GM12865 (cell line): ENCODE measurements at regions not wholly inside any gene's neighbourhood (a gene's known extent, or its start where the extent isn't known, plus 50 kb on each side); places are given as distances from the start of the nearest gene placed in this dataset.
"Not testable (repeated sequence)": the region's sequence is repeated elsewhere in the genome, so short reads cannot be mapped to it uniquely, and the experiment has no call there.

Experiments used
- DNase-seq: peaks from one replicate; pipeline ENCODE4 v3.0.0; 2010; ENCODE audit warnings: low read depth
- H3K4me3 ChIP-seq: 2 replicates; pipeline ENCODE4 v1.5.1; 2011; ENCODE audit warnings: mild to moderate bottlenecking, low read depth, low read length, control low read depth
- CTCF ChIP-seq: IDR thresholded peaks from 2 replicates; pipeline ENCODE4 v1.5.1; 2011; ENCODE audit warnings: low read length, control low read depth, low read depth, inconsistent platforms; ENCODE audit not compliant: insufficient read depth; ENCODE audit errors: missing control alignments

GRCh38 chr9:118686959-118687358 lies 682.3 kb downstream of the BRINP1 start:
- DNase-seq, result no peak
- H3K4me3 ChIP-seq, result no peak overlapping the region
- TF ChIP-seq CTCF, result no peak

GRCh38 chr9:118689280-118689679 lies 680.0 kb downstream of the BRINP1 start:
- TF ChIP-seq CTCF, result no peak
- H3K4me3 ChIP-seq, result no peak overlapping the region

GRCh38 chr9:118692613-118693012 lies 676.6 kb downstream of the BRINP1 start:
- no peak for TF ChIP-seq CTCF
- no peak overlapping the region for H3K4me3 ChIP-seq
- DNase-seq, result no peak

More at GRCh38 chr9:118689280-118689679, 680.0 kb downstream of the BRINP1 start:
- no peak for DNase-seq

- H3K4me3 ChIP-seq, result no peak overlapping the region
- TF ChIP-seq CTCF, result no peak
- no peak for DNase-seq
Observed at GRCh38 chr9:118693645-118694044, 675.6 kb downstream of the BRINP1 start.

GRCh38 chr9:118695249-118695648 lies 674.0 kb downstream of the BRINP1 start:
- not testable (repeated sequence) for H3K4me3 ChIP-seq

GRCh38 chr9:118701985-118702384 lies 667.2 kb downstream of the BRINP1 start:
- DNase-seq, result no peak
- TF ChIP-seq CTCF, result no peak
- no peak overlapping the region for H3K4me3 ChIP-seq

More at GRCh38 chr9:118695249-118695648, 674.0 kb downstream of the BRINP1 start:
- DNase-seq, result not testable (repeated sequence)

GRCh38 chr9:118711843-118712242 lies 657.4 kb downstream of the BRINP1 start:
- DNase-seq, result no peak
- H3K4me3 ChIP-seq, result no peak overlapping the region
- TF ChIP-seq CTCF, result no peak
